Heart left ventricle (tissue), 16 donors: ENCODE measurements at regions not wholly inside any gene's neighbourhood (a gene's known extent, or its start where the extent isn't known, plus 50 kb on each side); places are given as distances from the start of the nearest gene placed in this dataset.
"Not testable (repeated sequence)": the region's sequence is repeated elsewhere in the genome, so short reads cannot be mapped to it uniquely, and the experiment has no call there.

Source experiments
- ATAC-seq, 4 donors: fragments of 200-7000 bp; cut with Tn5 transposase; one replicate each; pipeline ENCODE4 v1.9.1; 2020 to 2022; ENCODE audit warnings: moderate library complexity in 4 of 4, mild to moderate bottlenecking in 3 of 4, moderate number of reproducible peaks in 1 of 4
- DNase-seq, 5 donors: peaks; one replicate each; pipeline ENCODE4 v3.0.0-alpha.2; 2020
- H3K27ac ChIP-seq, 12 donors: fragments of 200-600 bp; sonication (generic) in 4 of 12; one replicate each; pipeline versions ENCODE4 v1.5.0 to v1.8.0; 2016 to 2022; ENCODE audit warnings: mild to moderate bottlenecking in 2 of 12
- H3K27me3 ChIP-seq, 9 donors: fragments of 200-600 bp; sonication (generic) in 2 of 9; one replicate each; pipeline versions ENCODE4 v1.5.1 to v1.8.0; 2016 to 2022; ENCODE audit warnings: mild to moderate bottlenecking in 3 of 9
- H3K36me3 ChIP-seq, 9 donors: fragments of 200-600 bp; sonication (generic) in 2 of 9; one replicate each; pipeline versions ENCODE4 v1.5.0 to v1.8.0; 2018 to 2022; ENCODE audit warnings: mild to moderate bottlenecking in 2 of 9
- H3K4me1 ChIP-seq, 12 donors: fragments of 200-600 bp; sonication (generic) in 4 of 12; one replicate each; pipeline versions ENCODE4 v1.5.0 to v1.8.0; 2016 to 2022; ENCODE audit warnings: mild to moderate bottlenecking in 3 of 12
- H3K4me3 ChIP-seq, 12 donors: fragments of 200-600 bp; sonication (generic) in 4 of 12; one replicate each; pipeline versions ENCODE4 v1.5.0 to v1.8.0; 2017 to 2022; ENCODE audit warnings: mild to moderate bottlenecking in 9 of 12, moderate library complexity in 4 of 12
- H3K9me3 ChIP-seq, 12 donors: fragments of 200-600 bp; sonication (generic) in 4 of 12; one replicate each; pipeline versions ENCODE4 v1.5.0 to v1.8.0; 2016 to 2022; ENCODE audit warnings: mild to moderate bottlenecking in 1 of 12
- CTCF ChIP-seq, 12 donors: fragments of 200-600 bp; sonication (generic) in 4 of 12; IDR thresholded peaks; one replicate each; pipeline versions ENCODE4 v1.5.0 to v1.8.0; 2018 to 2022; ENCODE audit warnings: antibody characterized with exemption in 12 of 12, mild to moderate bottlenecking in 5 of 12
- POLR2A ChIP-seq, 2 donors: fragments of 450-650 bp; IDR thresholded peaks; one replicate each; pipeline ENCODE4 v1.6.1; 2017; ENCODE audit warnings: antibody characterized with exemption in 2 of 2, mild to moderate bottlenecking in 2 of 2, moderate library complexity in 2 of 2
- WGBS, 4 donors: extraction: QIAGEN DNeasy Blood & Tissue Kit in 2 of 4; methylation state at CpG; one replicate each; pipeline versions ENCODE4 v1.1.5 to v1.1.7; 2013 to 2018; 5-methylcytosine and 5-hydroxymethylcytosine counted together
- intact Hi-C, 10 donors: fragments of 100-400 bp; cut with DNase I; formaldehyde crosslinking; loops; one replicate each; pipeline versions ENCODE4 v1.11.1 to v1.14.2; 2022
- donor health status: ischemic (EF 13 %, LVEDD 7.1; RV severe dilation, severe dysfunction).
- donor health status: healthy with polysubstance abuse.
- donor health status: DM: no; HTN: yes; CAD: no.
- donor health status: DM: no; HTN: no; CAD: no.
- donor health status: ischemic (EF 25% LVEDD 6.9; RV normal size, moderate dysfunction).
- donor health status: ischemic (EF 25% LVEDD 5.7; RV mildly dilated, moderate dysfunction).
- donor health status: healthy.
- donor health status: DM: yes; HTN: yes; CAD: no.
- donor health status: ischemic (EF 35%, LVEDD 5.7; RV mildly dilated, moderate dysfunction).
- donor health status: nonischemic (EF 11% LVEDD 7.7; RV severe dilation, severe dysfunction).
- donor health status: DM: yes; HTN: yes; CAD: no.
- donor health status: PGD.
- donor health status: ischemic (EF 29% LVEDD 5.4; RV normal size, mild dysfunction).
- donor health status: nonischemic (EF 23%, LVEDD 6.1; RV moderate dilation, normal function).

- Histone ChIP-seq H3K9me3 (peaks cover 0 to 35% (median 0%) of the 10 kb centered on the region in 12 donors), H3K4me3 (no peak overlapping the region), H3K27ac (no peak overlapping the region), H3K36me3 (no peaks in the 10 kb centered on the region), H3K4me1 (no peaks in the 10 kb centered on the region), H3K27me3 (no peaks in the 10 kb centered on the region)
- 64 to 75% (median 65%) methylated on average over 4 of the region's 4 CpGs for WGBS, 4 donors
- DNase-seq: no peak
- ATAC-seq: no peak
- TF ChIP-seq POLR2A (IDR thresholded peaks at IDR 0.05): no peak
- no peak for TF ChIP-seq CTCF (IDR thresholded peaks at IDR 0.05)
- intact Hi-C loops: no loop called here
Observed at GRCh38 chr7:57225666-57226065, 93.4 kb upstream of the ZNF479 start.

GRCh38 chr7:57241236-57241635 is 109.0 kb upstream of the ZNF479 start:
- 76 to 85% (median 78%) methylated on average over 6 of the region's 6 CpGs for WGBS, 4 donors
- H3K9me3 ChIP-seq: peaks cover 0 to 53% (median 6%) of the 10 kb centered on the region in 12 donors
- H3K27me3 ChIP-seq, H3K27ac ChIP-seq, ATAC-seq, H3K4me3 ChIP-seq, DNase-seq, intact Hi-C loops, H3K4me1 ChIP-seq, H3K36me3 ChIP-seq: not testable (repeated sequence)

- H3K27ac ChIP-seq: not testable (repeated sequence)
- H3K9me3 ChIP-seq: peaks cover 0 to 58% (median 7%) of the 10 kb centered on the region in 12 donors
Observed at GRCh38 chr7:57243551-57243950, 111.3 kb upstream of the ZNF479 start.

GRCh38 chr7:57244345-57244980 is 112.2 kb upstream of the ZNF479 start:
- DNase-seq, H3K4me3 ChIP-seq, H3K4me1 ChIP-seq, H3K27ac ChIP-seq, ATAC-seq, H3K27me3 ChIP-seq, intact Hi-C loops, H3K36me3 ChIP-seq: not testable (repeated sequence)
- 72 to 77% (median 74%) methylated on average over 8 to 11 of the region's 11 CpGs for WGBS, 4 donors
- H3K9me3 ChIP-seq: peaks cover 0 to 62% (median 11%) of the 10 kb centered on the region in 12 donors

More at GRCh38 chr7:57243551-57243950, 111.3 kb upstream of the ZNF479 start:
- H3K4me1 ChIP-seq, intact Hi-C loops, H3K4me3 ChIP-seq, DNase-seq, H3K36me3 ChIP-seq, ATAC-seq, H3K27me3 ChIP-seq: not testable (repeated sequence)
- WGBS, 4 donors: 74 to 84% (median 79%) methylated on average over 8 of the region's 8 CpGs

- Histone ChIP-seq H3K9me3 (peaks cover 0 to 64% (median 12%) of the 10 kb centered on the region in 12 donors), H3K27ac (no peak overlapping the region), H3K27me3 (no peaks in the 10 kb centered on the region), H3K4me3 (no peak overlapping the region), H3K36me3 (no peaks in the 10 kb centered on the region), H3K4me1 (no peaks in the 10 kb centered on the region)
- no peak for ATAC-seq
- intact Hi-C loops: no loop called here
- DNase-seq: no peak
- no peak for TF ChIP-seq POLR2A (IDR thresholded peaks at IDR 0.05)
- TF ChIP-seq CTCF (IDR thresholded peaks at IDR 0.05): no peak
- WGBS, 4 donors: 61 to 69% (median 65%) methylated on average over 4 of the region's 4 CpGs
Observed at GRCh38 chr7:57245206-57245605, 113.0 kb upstream of the ZNF479 start.

GRCh38 chr7:57250801-57251200 is 118.6 kb upstream of the ZNF479 start:
- TF ChIP-seq POLR2A (IDR thresholded peaks at IDR 0.05) (no peak), CTCF (IDR thresholded peaks at IDR 0.05) (no peak)
- Histone ChIP-seq H3K27me3 (no peaks in the 10 kb centered on the region), H3K36me3 (no peaks in the 10 kb centered on the region), H3K4me1 (no peaks in the 10 kb centered on the region), H3K4me3 (no peak overlapping the region), H3K9me3 (peaks cover 0 to 51% (median 9%) of the 10 kb centered on the region in 12 donors), H3K27ac (no peak overlapping the region)
- DNase-seq (no peak), ATAC-seq (no peak)
- intact Hi-C loops: no loop called here
- 9 to 20% (median 16%) methylated on average over 2 of the region's 2 CpGs for WGBS, 4 donors
